H1 (cell line): ENCODE measurements at regions not wholly inside any gene's neighbourhood (a gene's known extent, or its start where the extent isn't known, plus 50 kb on each side); places are given as distances from the start of the nearest gene placed in this dataset.

Source experiments
- CTCF ChIP-seq, 3 experiments: IDR thresholded peaks; 1 replicate in 2 of 3; 2 replicates in 1 of 3; pipeline versions ENCODE4 v1.5.1 to v1.6.1; 2011; ENCODE audit warnings: low read length in 3 of 3, mild to moderate bottlenecking in 3 of 3, inconsistent platforms in 2 of 3, low read depth in 1 of 3, moderate library complexity in 1 of 3; ENCODE audit not compliant: insufficient read depth in 1 of 3; ENCODE audit errors: control extremely low read depth in 1 of 3
- E2F6 ChIP-seq: IDR thresholded peaks from 2 replicates; pipeline ENCODE4 v1.6.1; 2012; ENCODE audit warnings: inconsistent platforms
- EZH2 ChIP-seq: fragments of 200-600 bp; sonication (generic); IDR thresholded peaks from 2 replicates; pipeline ENCODE4 v1.7.1; 2012; ENCODE audit warnings: low read depth, mild to moderate bottlenecking, moderate library complexity, low read length, inconsistent platforms; ENCODE audit not compliant: severe bottlenecking
- KDM1A ChIP-seq: fragments of 200-600, 300-600 bp; sonication (generic); IDR thresholded peaks from 2 replicates; pipeline ENCODE4 v1.7.1; 2016; ENCODE audit warnings: mild to moderate bottlenecking, low read length, borderline replicate concordance
- POLR2A ChIP-seq, 2 experiments: IDR thresholded peaks; 1 replicate in 1 of 2; 2 replicates in 1 of 2; pipeline ENCODE4 v1.6.1; 2011; ENCODE audit warnings: low read depth in 2 of 2, low read length in 2 of 2, mild to moderate bottlenecking in 2 of 2; ENCODE audit errors: control extremely low read depth in 1 of 2
- POLR2AphosphoS5 ChIP-seq: IDR thresholded peaks from 2 replicates; pipeline ENCODE4 v1.6.1; 2011; ENCODE audit warnings: low read depth, low read length
- RFX5 ChIP-seq: IDR thresholded peaks from 2 replicates; pipeline ENCODE4 v1.6.1; 2011; ENCODE audit warnings: low read depth, low read length, improper control_type of control experiment, borderline replicate concordance

DNA sequence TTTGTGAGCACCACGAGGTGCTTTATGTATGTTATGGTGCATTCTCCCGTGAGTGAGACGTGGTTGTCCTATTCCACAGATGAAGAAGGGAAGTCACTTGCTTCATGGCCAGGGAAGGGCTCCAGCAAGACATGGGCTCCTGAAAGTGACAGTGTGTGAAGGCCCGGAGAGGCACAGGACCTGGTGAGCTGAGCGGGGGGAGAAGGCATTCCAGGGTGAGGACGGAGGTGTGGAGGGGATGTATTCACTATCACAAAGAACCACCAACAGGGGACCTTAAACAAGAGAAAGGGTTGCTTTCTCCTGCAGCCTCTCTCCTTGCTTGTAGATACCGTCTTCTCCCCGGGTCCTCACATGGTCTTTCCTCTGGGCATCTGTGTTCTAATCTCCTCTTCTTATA, 139.1 kb downstream of the FBLN2 start:
- TF ChIP-seq EZH2 (no peak), POLR2A (IDR thresholded peaks at IDR 0.05; ENCODE audit: control extremely low read depth in 1 of 2, low read depth in 2 of 2, low read length in 2 of 2) (no peak), POLR2AphosphoS5 (no peak), RFX5 (no peak), E2F6 (no peak), KDM1A (no peak), CTCF (IDR thresholded peaks at IDR 0.05; ENCODE audit: control extremely low read depth in 1 of 3, insufficient read depth in 1 of 3, low read depth in 1 of 3, low read length in 3 of 3) (no peak)
